ENCODE measurements at regions not wholly inside any gene's neighbourhood (a gene's known extent, or its start where the extent isn't known, plus 50 kb on each side); places are given as distances from the start of the nearest gene placed in this dataset.

DNA sequence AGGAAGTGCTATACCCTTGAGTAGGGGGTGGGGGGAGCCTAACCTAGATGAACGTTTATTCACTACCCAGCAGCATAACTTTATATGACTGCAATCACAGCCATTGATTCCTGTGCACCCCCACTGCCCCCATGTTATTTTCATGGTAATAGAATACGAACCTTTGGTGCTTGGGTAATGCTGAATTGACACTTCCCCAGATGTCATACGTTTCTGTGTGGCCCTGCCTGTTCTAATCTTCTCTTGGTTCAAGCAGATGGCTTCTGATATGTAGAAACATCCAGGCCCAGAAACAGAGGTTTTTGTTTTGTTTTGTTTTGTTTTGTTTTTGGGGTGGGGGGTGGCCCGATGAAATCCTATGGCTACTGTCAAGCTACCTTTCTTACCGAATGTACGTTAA, 237.9 kb upstream of the TOPAZ1 start:
- TF ChIP-seq, protein P1, sequence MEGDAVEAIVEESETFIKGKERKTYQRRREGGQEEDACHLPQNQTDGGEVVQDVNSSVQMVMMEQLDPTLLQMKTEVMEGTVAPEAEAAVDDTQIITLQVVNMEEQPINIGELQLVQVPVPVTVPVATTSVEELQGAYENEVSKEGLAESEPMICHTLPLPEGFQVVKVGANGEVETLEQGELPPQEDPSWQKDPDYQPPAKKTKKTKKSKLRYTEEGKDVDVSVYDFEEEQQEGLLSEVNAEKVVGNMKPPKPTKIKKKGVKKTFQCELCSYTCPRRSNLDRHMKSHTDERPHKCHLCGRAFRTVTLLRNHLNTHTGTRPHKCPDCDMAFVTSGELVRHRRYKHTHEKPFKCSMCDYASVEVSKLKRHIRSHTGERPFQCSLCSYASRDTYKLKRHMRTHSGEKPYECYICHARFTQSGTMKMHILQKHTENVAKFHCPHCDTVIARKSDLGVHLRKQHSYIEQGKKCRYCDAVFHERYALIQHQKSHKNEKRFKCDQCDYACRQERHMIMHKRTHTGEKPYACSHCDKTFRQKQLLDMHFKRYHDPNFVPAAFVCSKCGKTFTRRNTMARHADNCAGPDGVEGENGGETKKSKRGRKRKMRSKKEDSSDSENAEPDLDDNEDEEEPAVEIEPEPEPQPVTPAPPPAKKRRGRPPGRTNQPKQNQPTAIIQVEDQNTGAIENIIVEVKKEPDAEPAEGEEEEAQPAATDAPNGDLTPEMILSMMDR (conservative IDR thresholded peaks at IDR 0.05; ENCODE audit: low read length), result no peak
- no peak for TF ChIP-seq EZH2phosphoT487 (IDR thresholded peaks at IDR 0.05; ENCODE audit: borderline replicate concordance)

Measured in Loucy (cell line).